ENCODE measurements at regions not wholly inside any gene's neighbourhood (a gene's known extent, or its start where the extent isn't known, plus 50 kb on each side); places are given as distances from the start of the nearest gene placed in this dataset.

DNA sequence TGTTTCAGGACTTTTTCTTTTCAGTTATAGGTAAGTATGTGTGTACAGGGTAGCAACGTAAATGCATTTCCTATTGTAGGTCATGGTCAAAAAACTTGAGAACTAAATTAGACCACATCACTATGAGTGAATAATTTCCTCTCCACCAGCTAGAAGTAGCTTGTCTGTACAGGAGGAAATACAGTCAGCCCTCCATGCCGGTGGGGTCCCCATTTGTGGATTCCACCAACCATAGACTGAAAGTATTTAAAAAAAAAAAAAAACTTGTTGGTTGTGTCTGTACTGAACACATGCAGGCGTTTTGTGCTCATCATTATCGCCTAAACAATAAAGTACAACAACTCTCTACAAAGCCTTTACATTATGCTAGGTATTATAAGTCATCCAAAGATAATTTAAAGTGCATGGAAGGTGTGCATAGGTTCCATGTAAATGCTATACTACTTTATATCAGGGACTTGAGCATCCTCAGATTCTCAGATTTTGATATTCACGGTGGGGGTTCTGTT is 94.2 kb upstream of the NDUFV2 start:
- TF ChIP-seq MAFK (IDR thresholded peaks at IDR 0.05; ENCODE audit: low read depth, low read length) (no peak), CREB1 (IDR thresholded peaks at IDR 0.05) (no peak)
- TF ChIP-seq, protein P1, sequence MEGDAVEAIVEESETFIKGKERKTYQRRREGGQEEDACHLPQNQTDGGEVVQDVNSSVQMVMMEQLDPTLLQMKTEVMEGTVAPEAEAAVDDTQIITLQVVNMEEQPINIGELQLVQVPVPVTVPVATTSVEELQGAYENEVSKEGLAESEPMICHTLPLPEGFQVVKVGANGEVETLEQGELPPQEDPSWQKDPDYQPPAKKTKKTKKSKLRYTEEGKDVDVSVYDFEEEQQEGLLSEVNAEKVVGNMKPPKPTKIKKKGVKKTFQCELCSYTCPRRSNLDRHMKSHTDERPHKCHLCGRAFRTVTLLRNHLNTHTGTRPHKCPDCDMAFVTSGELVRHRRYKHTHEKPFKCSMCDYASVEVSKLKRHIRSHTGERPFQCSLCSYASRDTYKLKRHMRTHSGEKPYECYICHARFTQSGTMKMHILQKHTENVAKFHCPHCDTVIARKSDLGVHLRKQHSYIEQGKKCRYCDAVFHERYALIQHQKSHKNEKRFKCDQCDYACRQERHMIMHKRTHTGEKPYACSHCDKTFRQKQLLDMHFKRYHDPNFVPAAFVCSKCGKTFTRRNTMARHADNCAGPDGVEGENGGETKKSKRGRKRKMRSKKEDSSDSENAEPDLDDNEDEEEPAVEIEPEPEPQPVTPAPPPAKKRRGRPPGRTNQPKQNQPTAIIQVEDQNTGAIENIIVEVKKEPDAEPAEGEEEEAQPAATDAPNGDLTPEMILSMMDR (IDR thresholded peaks at IDR 0.05; ENCODE audit: control extremely low read depth in 1 of 3, insufficient read depth in 1 of 3, low read depth in 1 of 3, low read length in 3 of 3): no peak
- TF ChIP-seq, protein P2, sequence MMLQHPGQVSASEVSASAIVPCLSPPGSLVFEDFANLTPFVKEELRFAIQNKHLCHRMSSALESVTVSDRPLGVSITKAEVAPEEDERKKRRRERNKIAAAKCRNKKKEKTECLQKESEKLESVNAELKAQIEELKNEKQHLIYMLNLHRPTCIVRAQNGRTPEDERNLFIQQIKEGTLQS (IDR thresholded peaks at IDR 0.05; ENCODE audit: insufficient read depth, low read depth, low read length): no peak

Data from H1 (cell line).